Stimulated activated naive CD4-positive, alpha-beta T cell (primary cell): ENCODE measurements at regions not wholly inside any gene's neighbourhood (a gene's known extent, or its start where the extent isn't known, plus 50 kb on each side); places are given as distances from the start of the nearest gene placed in this dataset.

Experiments
- DNase-seq, 6 experiments: peaks; one replicate each; lab custom pipeline; 2025; lab: John Stamatoyannopoulos, UW

GRCh38 chr10:4385231-4385870 is 440.7 kb upstream of the AKR1E2 start:
- DNase-seq: no peak

GRCh38 chr10:4384245-4384644 is 441.8 kb upstream of the AKR1E2 start:
- DNase-seq: no peak

- DNase-seq: no peak
Observed at GRCh38 chr10:4383651-4384098, 442.3 kb upstream of the AKR1E2 start.

GRCh38 chr10:4382811-4383210 is 443.2 kb upstream of the AKR1E2 start:
- no peak for DNase-seq

GRCh38 chr10:4373612-4374011 is 452.4 kb upstream of the AKR1E2 start:
- no peak for DNase-seq

GRCh38 chr10:4373098-4373497 is 452.9 kb upstream of the AKR1E2 start:
- DNase-seq: no peak

GRCh38 chr10:4372601-4373000 is 453.4 kb upstream of the AKR1E2 start:
- DNase-seq: no peak

GRCh38 chr10:4371691-4372295 is 454.2 kb upstream of the AKR1E2 start:
- no peak for DNase-seq

GRCh38 chr10:4370376-4370775 is 455.6 kb upstream of the AKR1E2 start:
- no peak for DNase-seq

- DNase-seq: no peak
Observed at GRCh38 chr10:4361581-4361980, 464.4 kb upstream of the AKR1E2 start.

- DNase-seq: no peak
Observed at GRCh38 chr10:4359003-4359402, 467.0 kb upstream of the AKR1E2 start.

- no peak for DNase-seq
Observed at GRCh38 chr10:4357911-4358310, 468.1 kb upstream of the AKR1E2 start.

GRCh38 chr10:4355350-4355749 is 470.7 kb upstream of the AKR1E2 start:
- no peak for DNase-seq

GRCh38 chr10:4354382-4354812 is 471.6 kb upstream of the AKR1E2 start:
- no peak for DNase-seq

GRCh38 chr10:4353964-4354363 is 472.0 kb upstream of the AKR1E2 start:
- DNase-seq: no peak

GRCh38 chr10:4353059-4353655 is 472.9 kb upstream of the AKR1E2 start:
- no peak for DNase-seq

GRCh38 chr10:4352414-4352961 is 473.5 kb upstream of the AKR1E2 start:
- DNase-seq: no peak

GRCh38 chr10:4351723-4352413 is 474.1 kb upstream of the AKR1E2 start:
- no peak for DNase-seq

- no peak for DNase-seq
Observed at GRCh38 chr10:4347397-4347796, 478.6 kb upstream of the AKR1E2 start.

GRCh38 chr10:4345877-4346646 is 479.9 kb upstream of the AKR1E2 start:
- DNase-seq: no peak

GRCh38 chr10:4344492-4344994 is 481.5 kb upstream of the AKR1E2 start:
- DNase-seq: no peak

GRCh38 chr10:4343873-4344272 is 482.1 kb upstream of the AKR1E2 start:
- no peak for DNase-seq
